ENCODE measurements at regions not wholly inside any gene's neighbourhood (a gene's known extent, or its start where the extent isn't known, plus 50 kb on each side); places are given as distances from the start of the nearest gene placed in this dataset.

DNA sequence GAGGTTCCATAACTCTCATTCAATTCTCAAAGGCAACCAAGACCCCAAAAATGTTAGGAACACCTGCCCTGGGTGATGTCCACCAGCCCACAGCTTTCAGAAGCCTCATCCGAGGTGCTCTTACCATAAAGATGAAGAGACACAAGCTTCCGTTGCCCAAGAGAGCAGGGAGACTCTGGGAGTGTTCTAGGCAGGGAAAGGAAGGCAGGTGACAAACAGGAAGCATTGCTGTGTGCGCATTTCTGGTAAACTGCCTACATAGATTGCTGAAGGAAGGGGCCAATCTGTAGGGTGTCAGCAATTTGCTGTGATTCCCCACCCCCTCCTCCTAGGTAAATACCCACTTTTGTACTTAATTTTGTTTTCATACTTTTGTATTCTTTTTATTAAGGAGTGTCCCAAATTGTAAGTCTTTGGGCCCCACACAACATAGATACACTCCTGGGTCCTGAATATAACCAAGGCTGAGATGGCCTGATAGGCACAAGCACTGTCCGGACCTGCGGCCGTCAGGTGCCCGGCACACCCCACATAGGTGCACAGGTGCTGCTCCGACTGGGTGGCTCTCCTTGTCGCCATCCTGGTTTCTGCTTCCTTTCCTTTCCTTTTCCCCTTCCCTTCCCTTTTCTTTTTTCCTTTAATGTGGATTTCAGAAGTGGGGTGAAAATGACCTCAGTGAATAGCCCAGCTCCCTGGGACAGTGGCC lies 51.4 kb upstream of the SMNDC1 start:
- TF ChIP-seq, protein P1, sequence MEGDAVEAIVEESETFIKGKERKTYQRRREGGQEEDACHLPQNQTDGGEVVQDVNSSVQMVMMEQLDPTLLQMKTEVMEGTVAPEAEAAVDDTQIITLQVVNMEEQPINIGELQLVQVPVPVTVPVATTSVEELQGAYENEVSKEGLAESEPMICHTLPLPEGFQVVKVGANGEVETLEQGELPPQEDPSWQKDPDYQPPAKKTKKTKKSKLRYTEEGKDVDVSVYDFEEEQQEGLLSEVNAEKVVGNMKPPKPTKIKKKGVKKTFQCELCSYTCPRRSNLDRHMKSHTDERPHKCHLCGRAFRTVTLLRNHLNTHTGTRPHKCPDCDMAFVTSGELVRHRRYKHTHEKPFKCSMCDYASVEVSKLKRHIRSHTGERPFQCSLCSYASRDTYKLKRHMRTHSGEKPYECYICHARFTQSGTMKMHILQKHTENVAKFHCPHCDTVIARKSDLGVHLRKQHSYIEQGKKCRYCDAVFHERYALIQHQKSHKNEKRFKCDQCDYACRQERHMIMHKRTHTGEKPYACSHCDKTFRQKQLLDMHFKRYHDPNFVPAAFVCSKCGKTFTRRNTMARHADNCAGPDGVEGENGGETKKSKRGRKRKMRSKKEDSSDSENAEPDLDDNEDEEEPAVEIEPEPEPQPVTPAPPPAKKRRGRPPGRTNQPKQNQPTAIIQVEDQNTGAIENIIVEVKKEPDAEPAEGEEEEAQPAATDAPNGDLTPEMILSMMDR (IDR thresholded peaks at IDR 0.05): no peak
- TF ChIP-seq POLR2A (IDR thresholded peaks at IDR 0.05): no peak

Data from thyroid gland (tissue), 4 donors.